ENCODE measurements at regions not wholly inside any gene's neighbourhood (a gene's known extent, or its start where the extent isn't known, plus 50 kb on each side); places are given as distances from the start of the nearest gene placed in this dataset.

DNA sequence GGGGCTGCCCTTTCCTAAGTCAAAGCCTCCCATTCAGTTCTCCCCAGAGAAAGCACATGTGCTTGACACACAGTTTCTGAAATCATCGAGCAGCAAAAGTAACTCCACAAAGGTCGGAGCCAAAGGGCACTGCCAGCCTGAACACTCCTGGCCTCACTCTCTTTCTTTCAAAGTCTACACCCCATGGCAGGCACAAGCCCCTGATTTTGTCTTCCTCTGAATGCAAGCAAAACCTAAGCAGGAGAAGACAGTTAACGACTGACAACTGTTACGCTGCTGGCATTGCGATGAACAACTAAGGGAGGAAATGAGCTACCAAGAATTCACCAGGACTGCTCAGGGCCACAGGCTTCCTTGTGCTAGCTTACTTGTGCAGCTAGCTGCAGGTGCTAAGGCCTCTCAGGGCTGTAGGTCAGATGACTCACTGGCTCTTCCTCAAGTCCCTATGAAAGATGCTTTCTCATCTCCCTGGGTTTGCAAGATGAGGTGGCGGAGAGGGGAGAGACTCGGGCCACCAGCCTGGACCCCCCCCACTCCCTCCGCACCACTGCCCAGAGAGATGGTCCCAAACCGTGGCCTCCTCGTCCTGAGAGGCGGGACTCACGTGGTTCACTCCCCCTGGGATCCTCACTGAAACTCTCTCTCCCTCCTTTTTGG, 208.2 kb downstream of the DLL1 start:
- Histone ChIP-seq H3K9me3 (ENCODE audit: control insufficient read depth in 2 of 2, insufficient read depth in 1 of 2, low read depth in 1 of 2, low read length in 1 of 2) (no peaks in the 10 kb centered on the region), H3K4me1 (ENCODE audit: control insufficient read depth in 2 of 2, insufficient read depth in 2 of 2, low read length in 1 of 2) (peaks cover 0 to 2% of the 10 kb centered on the region in 2 donors), H3K27ac (ENCODE audit: low read depth in 2 of 2, low read length in 1 of 2) (no peak overlapping the region), H3K4me3 (ENCODE audit: low read depth in 1 of 2, low read length in 2 of 2) (no peak overlapping the region), H3K27me3 (ENCODE audit: control insufficient read depth in 1 of 2, insufficient read depth in 2 of 2, low read length in 2 of 2) (no peaks in the 10 kb centered on the region), H3K36me3 (ENCODE audit: control insufficient read depth in 2 of 2, insufficient read depth in 2 of 2, low read length in 1 of 2) (no peaks in the 10 kb centered on the region)
- 83 to 86% methylated on average over 12 of the region's 12 CpGs for WGBS, 2 donors

DNA sequence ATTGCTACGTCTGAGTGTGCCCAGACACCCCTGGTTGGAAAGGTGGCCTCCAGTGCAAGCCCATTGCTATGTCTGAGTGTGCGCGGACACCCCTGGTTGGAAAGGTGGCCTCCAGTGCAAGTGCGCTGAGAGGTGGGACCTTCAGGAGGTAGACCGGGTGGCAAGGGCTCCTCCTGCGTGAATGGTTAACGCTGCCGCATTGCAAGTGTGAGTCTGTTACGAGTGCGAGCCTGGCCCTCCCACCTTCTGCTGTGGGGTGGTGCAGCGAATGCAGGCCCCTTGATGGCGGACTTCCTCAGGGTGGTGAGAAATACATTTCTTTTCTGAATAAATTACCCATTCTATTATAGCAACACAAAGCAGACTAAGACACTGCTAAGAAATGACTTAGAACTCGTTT, 208.8 kb downstream of the DLL1 start:
- peaks cover 0 to 2% of the 10 kb centered on the region in 2 donors for H3K4me1 ChIP-seq (ENCODE audit: control insufficient read depth in 2 of 2, insufficient read depth in 2 of 2, low read length in 1 of 2)
- no peaks in the 10 kb centered on the region for H3K36me3 ChIP-seq (ENCODE audit: control insufficient read depth in 2 of 2, insufficient read depth in 2 of 2, low read length in 1 of 2)
- no peak overlapping the region for H3K27ac ChIP-seq (ENCODE audit: low read depth in 2 of 2, low read length in 1 of 2)
- no peaks in the 10 kb centered on the region for H3K9me3 ChIP-seq (ENCODE audit: control insufficient read depth in 2 of 2, insufficient read depth in 1 of 2, low read depth in 1 of 2, low read length in 1 of 2)
- WGBS, 2 donors, result 94 to 96% methylated on average over 13 of the region's 13 CpGs
- no peaks in the 10 kb centered on the region for H3K27me3 ChIP-seq (ENCODE audit: control insufficient read depth in 1 of 2, insufficient read depth in 2 of 2, low read length in 2 of 2)
- no peak overlapping the region for H3K4me3 ChIP-seq (ENCODE audit: low read depth in 1 of 2, low read length in 2 of 2)

DNA sequence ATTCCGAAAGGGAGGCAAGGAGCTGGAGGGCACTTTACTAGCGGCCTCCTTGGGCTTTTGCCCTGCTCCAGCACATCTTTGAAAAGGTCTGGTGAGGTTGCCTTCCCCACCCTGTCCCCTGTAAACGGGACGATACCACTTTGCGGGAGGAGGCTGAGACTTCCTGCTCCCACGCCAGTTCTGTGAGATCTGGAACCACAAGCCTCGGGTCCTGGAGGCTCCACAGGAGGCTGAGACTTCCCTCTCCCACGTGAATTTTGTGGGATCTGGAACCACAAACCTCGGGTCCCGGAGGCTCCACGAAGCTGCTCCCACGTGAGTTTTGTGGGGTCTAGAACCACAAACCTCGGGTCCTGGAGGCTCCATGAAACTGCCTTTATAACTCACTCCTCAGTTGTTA, 209.3 kb downstream of the DLL1 start:
- Histone ChIP-seq H3K9me3 (ENCODE audit: control insufficient read depth in 2 of 2, insufficient read depth in 1 of 2, low read depth in 1 of 2, low read length in 1 of 2) (no peaks in the 10 kb centered on the region), H3K4me3 (ENCODE audit: low read depth in 1 of 2, low read length in 2 of 2) (no peak overlapping the region), H3K4me1 (ENCODE audit: control insufficient read depth in 2 of 2, insufficient read depth in 2 of 2, low read length in 1 of 2) (no peaks in the 10 kb centered on the region), H3K27ac (ENCODE audit: low read depth in 2 of 2, low read length in 1 of 2) (no peak overlapping the region), H3K27me3 (ENCODE audit: control insufficient read depth in 1 of 2, insufficient read depth in 2 of 2, low read length in 2 of 2) (no peaks in the 10 kb centered on the region), H3K36me3 (ENCODE audit: control insufficient read depth in 2 of 2, insufficient read depth in 2 of 2, low read length in 1 of 2) (no peaks in the 10 kb centered on the region)
- 56 to 60% methylated on average over 13 of the region's 13 CpGs for WGBS, 2 donors

DNA sequence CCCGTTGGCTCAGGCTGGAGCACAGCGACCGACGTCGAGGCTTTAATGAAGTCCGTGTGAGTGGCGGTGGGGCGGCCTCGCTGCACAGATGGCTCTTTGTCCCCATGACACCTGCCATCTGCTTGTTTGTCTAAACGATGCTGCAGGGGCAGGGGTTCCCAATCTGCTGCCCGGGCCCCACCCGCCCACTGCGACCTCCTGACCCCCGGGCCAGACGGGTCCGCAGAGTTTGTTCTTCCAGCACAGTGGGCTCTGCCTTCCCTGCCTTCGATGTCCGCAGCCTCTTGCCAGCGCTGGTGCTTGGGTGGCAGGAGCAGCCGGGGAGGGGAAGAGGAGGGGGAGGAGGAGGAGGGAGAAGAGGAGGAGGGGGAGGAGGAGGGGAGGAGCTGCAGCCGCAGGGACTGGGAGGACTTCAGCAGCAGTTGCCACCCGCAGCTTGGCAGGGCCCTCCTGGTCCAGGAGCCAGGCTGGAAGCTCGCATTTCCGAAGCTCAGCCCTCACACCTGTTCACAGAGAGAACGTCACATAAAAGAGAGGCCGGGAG, 210.0 kb downstream of the DLL1 start:
- H3K4me3 ChIP-seq (ENCODE audit: low read depth in 1 of 2, low read length in 2 of 2), result no peak overlapping the region
- H3K9me3 ChIP-seq (ENCODE audit: control insufficient read depth in 2 of 2, insufficient read depth in 1 of 2, low read depth in 1 of 2, low read length in 1 of 2), result no peaks in the 10 kb centered on the region
- no peaks in the 10 kb centered on the region for H3K27me3 ChIP-seq (ENCODE audit: control insufficient read depth in 1 of 2, insufficient read depth in 2 of 2, low read length in 2 of 2)
- 44 to 47% methylated on average over 24 to 26 of the region's 26 CpGs for WGBS, 2 donors
- H3K4me1 ChIP-seq (ENCODE audit: control insufficient read depth in 2 of 2, insufficient read depth in 2 of 2, low read length in 1 of 2), result no peaks in the 10 kb centered on the region
- no peak overlapping the region for H3K27ac ChIP-seq (ENCODE audit: low read depth in 2 of 2, low read length in 1 of 2)
- H3K36me3 ChIP-seq (ENCODE audit: control insufficient read depth in 2 of 2, insufficient read depth in 2 of 2, low read length in 1 of 2), result no peaks in the 10 kb centered on the region

DNA sequence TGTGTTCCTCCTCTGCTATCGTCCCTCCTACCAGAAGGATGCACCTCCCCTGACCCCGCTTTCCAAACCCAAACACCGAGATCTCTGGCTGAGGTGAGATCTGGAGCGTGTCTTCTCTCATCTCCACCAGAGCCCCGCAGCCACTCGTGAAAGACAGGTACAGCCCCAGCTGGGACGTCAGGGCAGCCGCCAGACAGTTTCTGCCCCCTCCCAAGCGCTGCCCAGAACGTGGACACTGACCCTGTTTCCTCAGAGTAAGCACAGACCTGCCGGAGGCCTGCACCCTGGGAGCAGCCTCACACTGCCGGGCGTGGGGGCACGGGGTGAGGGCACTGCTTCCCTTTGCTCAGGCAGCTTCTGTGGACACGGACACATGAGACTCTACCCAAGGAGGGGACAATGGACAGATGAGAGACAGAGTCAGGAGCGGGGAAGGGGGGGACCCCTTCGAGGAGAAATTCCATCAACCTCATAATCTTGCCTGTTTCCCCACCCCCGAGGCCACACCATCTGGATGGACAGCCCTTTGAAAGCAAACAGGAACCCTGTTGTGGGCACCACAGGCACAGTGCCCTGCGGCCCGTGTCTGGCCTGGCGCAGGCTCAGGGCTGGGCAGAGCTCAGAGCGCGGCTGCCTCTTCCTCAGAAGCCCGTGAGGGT, 210.6 kb downstream of the DLL1 start:
- no peak overlapping the region for H3K27ac ChIP-seq (ENCODE audit: low read depth in 2 of 2, low read length in 1 of 2)
- H3K4me3 ChIP-seq (ENCODE audit: low read depth in 1 of 2, low read length in 2 of 2), result no peak overlapping the region
- WGBS, 2 donors, result 80 to 82% methylated on average over 24 of the region's 24 CpGs
- H3K9me3 ChIP-seq (ENCODE audit: control insufficient read depth in 2 of 2, insufficient read depth in 1 of 2, low read depth in 1 of 2, low read length in 1 of 2), result no peaks in the 10 kb centered on the region
- H3K27me3 ChIP-seq (ENCODE audit: control insufficient read depth in 1 of 2, insufficient read depth in 2 of 2, low read length in 2 of 2), result no peaks in the 10 kb centered on the region
- no peaks in the 10 kb centered on the region for H3K36me3 ChIP-seq (ENCODE audit: control insufficient read depth in 2 of 2, insufficient read depth in 2 of 2, low read length in 1 of 2)
- H3K4me1 ChIP-seq (ENCODE audit: control insufficient read depth in 2 of 2, insufficient read depth in 2 of 2, low read length in 1 of 2), result no peaks in the 10 kb centered on the region

DNA sequence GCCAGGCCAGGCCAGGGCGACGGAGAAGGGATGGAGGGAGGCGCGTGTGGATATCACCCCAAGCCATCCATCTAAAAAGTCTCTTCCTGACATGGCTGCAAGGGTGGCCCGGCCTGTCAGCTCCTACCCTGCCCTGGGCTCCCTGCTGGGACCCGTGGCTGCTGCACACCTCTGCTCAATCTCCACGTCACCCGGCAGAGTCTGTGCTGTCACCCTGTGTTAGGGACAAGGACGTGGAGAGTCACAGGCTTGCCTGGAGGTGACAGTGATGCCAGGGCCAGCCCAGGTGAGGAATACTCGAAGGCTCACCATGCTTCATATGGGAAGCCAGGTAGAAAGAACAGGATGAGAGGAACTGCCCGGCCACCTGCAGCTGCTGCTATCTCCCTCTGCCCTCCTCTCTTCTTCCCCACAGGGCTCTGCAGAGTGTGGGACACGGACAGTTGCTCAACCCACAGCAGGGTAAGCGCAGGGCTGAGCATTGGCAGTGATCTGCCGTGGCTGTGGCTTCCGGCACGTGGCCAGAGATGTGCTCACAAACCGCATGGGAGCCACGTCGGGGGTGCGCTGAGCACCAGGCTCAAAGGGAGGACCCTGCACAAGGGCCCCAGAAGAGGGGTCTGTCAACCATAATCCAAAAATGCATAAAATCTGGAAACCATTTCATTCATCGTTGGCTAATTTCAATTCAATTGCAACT, 214.3 kb downstream of the DLL1 start:
- H3K27ac ChIP-seq (ENCODE audit: low read depth in 2 of 2, low read length in 1 of 2), result no peak overlapping the region
- no peak overlapping the region for H3K4me3 ChIP-seq (ENCODE audit: low read depth in 1 of 2, low read length in 2 of 2)
- H3K27me3 ChIP-seq (ENCODE audit: control insufficient read depth in 1 of 2, insufficient read depth in 2 of 2, low read length in 2 of 2), result no peaks in the 10 kb centered on the region
- no peaks in the 10 kb centered on the region for H3K36me3 ChIP-seq (ENCODE audit: control insufficient read depth in 2 of 2, insufficient read depth in 2 of 2, low read length in 1 of 2)
- H3K4me1 ChIP-seq (ENCODE audit: control insufficient read depth in 2 of 2, insufficient read depth in 2 of 2, low read length in 1 of 2), result no peaks in the 10 kb centered on the region
- WGBS, 2 donors, result 90 to 93% methylated on average over 21 of the region's 21 CpGs
- no peaks in the 10 kb centered on the region for H3K9me3 ChIP-seq (ENCODE audit: control insufficient read depth in 2 of 2, insufficient read depth in 1 of 2, low read depth in 1 of 2, low read length in 1 of 2)

DNA sequence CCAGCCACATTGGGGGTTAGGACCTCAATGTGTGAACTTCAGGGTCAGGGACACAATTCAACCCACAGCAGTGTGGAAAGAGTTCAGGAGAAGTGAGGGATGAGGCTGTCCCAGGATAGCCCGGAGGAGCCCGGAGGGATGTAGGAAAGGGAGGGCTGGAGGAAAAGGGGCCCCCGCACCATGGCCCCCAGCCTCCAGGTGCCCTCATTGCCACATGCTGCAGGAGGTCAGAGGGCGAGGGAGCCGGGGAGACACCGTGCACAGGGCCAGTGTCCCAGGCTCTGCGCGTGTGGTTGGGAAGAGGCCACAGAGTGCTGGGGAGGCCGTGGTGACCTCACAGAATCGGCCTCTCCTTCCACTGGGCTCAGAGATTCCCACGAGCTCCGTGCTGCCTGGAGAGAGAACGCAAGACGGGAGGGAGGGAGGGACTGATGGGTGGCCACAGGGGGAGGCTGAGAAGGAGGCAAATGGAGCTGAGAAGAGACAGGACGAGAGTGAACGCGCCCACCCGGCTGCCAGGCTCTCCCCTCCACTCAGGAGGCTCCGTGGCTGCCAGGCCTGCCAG, 215.1 kb downstream of the DLL1 start:
- Histone ChIP-seq H3K27me3 (ENCODE audit: control insufficient read depth in 1 of 2, insufficient read depth in 2 of 2, low read length in 2 of 2) (no peaks in the 10 kb centered on the region), H3K9me3 (ENCODE audit: control insufficient read depth in 2 of 2, insufficient read depth in 1 of 2, low read depth in 1 of 2, low read length in 1 of 2) (no peaks in the 10 kb centered on the region), H3K36me3 (ENCODE audit: control insufficient read depth in 2 of 2, insufficient read depth in 2 of 2, low read length in 1 of 2) (no peaks in the 10 kb centered on the region), H3K27ac (ENCODE audit: low read depth in 2 of 2, low read length in 1 of 2) (no peak overlapping the region), H3K4me3 (ENCODE audit: low read depth in 1 of 2, low read length in 2 of 2) (no peak overlapping the region), H3K4me1 (ENCODE audit: control insufficient read depth in 2 of 2, insufficient read depth in 2 of 2, low read length in 1 of 2) (no peaks in the 10 kb centered on the region)
- 71 to 72% methylated on average over 19 of the region's 19 CpGs for WGBS, 2 donors

DNA sequence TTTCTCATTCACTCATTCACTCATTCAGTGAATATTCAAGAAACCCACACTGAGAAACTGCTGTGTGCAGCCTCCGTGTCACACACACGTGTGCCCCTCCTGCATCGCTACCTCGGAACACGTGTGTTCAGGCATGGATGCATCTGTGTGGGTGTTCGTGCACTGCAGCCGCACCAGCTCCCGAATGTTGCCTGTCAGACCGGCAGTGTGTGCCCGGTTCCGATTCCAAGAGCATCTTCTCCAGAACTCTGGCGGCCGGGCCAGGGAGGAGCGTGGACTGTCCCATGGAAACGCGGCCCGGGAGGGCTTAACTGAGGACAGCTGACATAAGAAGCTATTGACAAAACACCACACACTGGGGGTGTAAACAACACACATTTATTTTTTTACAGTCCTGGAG, 216.0 kb downstream of the DLL1 start:
- no peaks in the 10 kb centered on the region for H3K27me3 ChIP-seq (ENCODE audit: control insufficient read depth in 1 of 2, insufficient read depth in 2 of 2, low read length in 2 of 2)
- 95 to 97% methylated on average over 17 of the region's 17 CpGs for WGBS, 2 donors
- no peaks in the 10 kb centered on the region for H3K4me1 ChIP-seq (ENCODE audit: control insufficient read depth in 2 of 2, insufficient read depth in 2 of 2, low read length in 1 of 2)
- H3K4me3 ChIP-seq (ENCODE audit: low read depth in 1 of 2, low read length in 2 of 2), result no peak overlapping the region
- no peak overlapping the region for H3K27ac ChIP-seq (ENCODE audit: low read depth in 2 of 2, low read length in 1 of 2)
- H3K9me3 ChIP-seq (ENCODE audit: control insufficient read depth in 2 of 2, insufficient read depth in 1 of 2, low read depth in 1 of 2, low read length in 1 of 2), result no peaks in the 10 kb centered on the region
- no peaks in the 10 kb centered on the region for H3K36me3 ChIP-seq (ENCODE audit: control insufficient read depth in 2 of 2, insufficient read depth in 2 of 2, low read length in 1 of 2)

DNA sequence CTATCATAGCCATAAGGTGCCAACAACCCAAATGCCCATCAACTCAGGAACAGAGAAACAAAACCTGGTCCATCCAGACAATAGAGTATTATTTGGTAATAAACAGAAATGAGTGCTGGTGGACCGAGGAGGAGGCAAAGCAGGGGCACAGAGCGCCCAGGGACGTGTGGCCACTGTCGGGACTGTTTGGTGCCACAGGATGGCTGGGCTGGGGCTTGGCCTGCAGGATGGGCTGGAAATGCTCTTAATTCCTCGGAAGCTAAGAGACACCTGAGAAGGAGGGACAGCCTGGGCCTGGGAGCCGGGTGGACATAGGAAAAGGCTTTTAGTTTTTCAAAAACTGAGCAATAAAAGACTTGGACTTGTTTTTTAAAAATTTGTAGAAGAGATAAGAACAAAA, 216.4 kb downstream of the DLL1 start:
- H3K4me3 ChIP-seq (ENCODE audit: low read depth in 1 of 2, low read length in 2 of 2), result no peak overlapping the region
- H3K4me1 ChIP-seq (ENCODE audit: control insufficient read depth in 2 of 2, insufficient read depth in 2 of 2, low read length in 1 of 2), result no peaks in the 10 kb centered on the region
- H3K27me3 ChIP-seq (ENCODE audit: control insufficient read depth in 1 of 2, insufficient read depth in 2 of 2, low read length in 2 of 2), result no peaks in the 10 kb centered on the region
- WGBS, 2 donors, result 96 to 98% methylated on average over 6 of the region's 6 CpGs
- H3K9me3 ChIP-seq (ENCODE audit: control insufficient read depth in 2 of 2, insufficient read depth in 1 of 2, low read depth in 1 of 2, low read length in 1 of 2), result no peaks in the 10 kb centered on the region
- no peak overlapping the region for H3K27ac ChIP-seq (ENCODE audit: low read depth in 2 of 2, low read length in 1 of 2)
- H3K36me3 ChIP-seq (ENCODE audit: control insufficient read depth in 2 of 2, insufficient read depth in 2 of 2, low read length in 1 of 2), result no peaks in the 10 kb centered on the region

Data from esophagus (tissue), 2 donors.